ENCODE measurements at regions not wholly inside any gene's neighbourhood (a gene's known extent, or its start where the extent isn't known, plus 50 kb on each side); places are given as distances from the start of the nearest gene placed in this dataset.
"Not testable (repeated sequence)": the region's sequence is repeated elsewhere in the genome, so short reads cannot be mapped to it uniquely, and the experiment has no call there.

- DNase-seq = no peak
Measured at GRCh38 chr4:24236532-24236931, 346.7 kb upstream of the PPARGC1A start.

GRCh38 chr4:24236120-24236519 lies 346.3 kb upstream of the PPARGC1A start:
- no peak for DNase-seq

- no peak for DNase-seq
Measured at GRCh38 chr4:24235618-24236017, 345.8 kb upstream of the PPARGC1A start.

- no peak for DNase-seq
Measured at GRCh38 chr4:24234288-24234848, 344.5 kb upstream of the PPARGC1A start.

- no peak for DNase-seq
Measured at GRCh38 chr4:24230955-24231354, 341.1 kb upstream of the PPARGC1A start.

- no peak for DNase-seq
Measured at GRCh38 chr4:24229978-24230377, 340.1 kb upstream of the PPARGC1A start.

- DNase-seq = no peak
Measured at GRCh38 chr4:24228692-24229091, 338.8 kb upstream of the PPARGC1A start.

- no peak for DNase-seq
Measured at GRCh38 chr4:24226667-24227066, 336.8 kb upstream of the PPARGC1A start.

GRCh38 chr4:24226023-24226422 lies 336.2 kb upstream of the PPARGC1A start:
- no peak for DNase-seq

- no peak for DNase-seq
Measured at GRCh38 chr4:24224446-24224845, 334.6 kb upstream of the PPARGC1A start.

GRCh38 chr4:24219209-24219608 lies 329.4 kb upstream of the PPARGC1A start:
- DNase-seq = no peak

GRCh38 chr4:24218566-24218965 lies 328.7 kb upstream of the PPARGC1A start:
- DNase-seq = no peak

GRCh38 chr4:24214796-24215195 lies 324.9 kb upstream of the PPARGC1A start:
- no peak for DNase-seq

GRCh38 chr4:24213961-24214360 lies 324.1 kb upstream of the PPARGC1A start:
- no peak for DNase-seq

GRCh38 chr4:24212642-24213041 lies 322.8 kb upstream of the PPARGC1A start:
- no peak for DNase-seq

GRCh38 chr4:24211856-24212255 lies 322.0 kb upstream of the PPARGC1A start:
- DNase-seq = no peak

GRCh38 chr4:24210332-24210902 lies 320.6 kb upstream of the PPARGC1A start:
- DNase-seq = no peak

GRCh38 chr4:24209906-24210305 lies 320.1 kb upstream of the PPARGC1A start:
- no peak for DNase-seq

- no peak for DNase-seq
Measured at GRCh38 chr4:24209131-24209530, 319.3 kb upstream of the PPARGC1A start.

- DNase-seq = no peak
Measured at GRCh38 chr4:24208691-24209090, 318.8 kb upstream of the PPARGC1A start.

GRCh38 chr4:24204708-24205107 lies 314.9 kb upstream of the PPARGC1A start:
- not testable (repeated sequence) for DNase-seq

- no peak for DNase-seq
Measured at GRCh38 chr4:24203926-24204325, 314.1 kb upstream of the PPARGC1A start.

- DNase-seq = no peak
Measured at GRCh38 chr4:24202579-24202978, 312.7 kb upstream of the PPARGC1A start.

- DNase-seq = no peak
Measured at GRCh38 chr4:24197955-24198354, 308.1 kb upstream of the PPARGC1A start.

- DNase-seq = no peak
Measured at GRCh38 chr4:24196785-24197184, 306.9 kb upstream of the PPARGC1A start.
